ENCODE measurements at regions not wholly inside any gene's neighbourhood (a gene's known extent, or its start where the extent isn't known, plus 50 kb on each side); places are given as distances from the start of the nearest gene placed in this dataset.

DNA sequence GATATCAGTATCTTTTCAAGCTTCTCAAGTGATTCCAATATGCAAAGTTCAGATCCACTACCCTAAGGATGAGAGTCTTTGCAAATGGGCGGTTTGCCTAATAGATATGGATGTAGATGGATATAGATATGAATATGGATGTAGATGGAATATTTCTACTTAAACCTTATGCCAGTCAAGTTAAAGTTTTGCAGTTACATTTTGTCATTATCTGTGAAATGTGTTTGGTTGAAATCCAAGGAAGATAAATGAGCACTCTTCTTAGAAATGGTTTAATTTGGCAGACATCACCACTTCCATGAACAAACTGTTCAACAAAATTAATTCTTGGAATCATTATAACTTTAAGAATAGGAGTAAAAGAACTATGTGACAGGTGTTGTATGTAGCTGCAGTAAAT lies 1066.6 kb downstream of the PCDH18 start:
- TF ChIP-seq, protein P1, sequence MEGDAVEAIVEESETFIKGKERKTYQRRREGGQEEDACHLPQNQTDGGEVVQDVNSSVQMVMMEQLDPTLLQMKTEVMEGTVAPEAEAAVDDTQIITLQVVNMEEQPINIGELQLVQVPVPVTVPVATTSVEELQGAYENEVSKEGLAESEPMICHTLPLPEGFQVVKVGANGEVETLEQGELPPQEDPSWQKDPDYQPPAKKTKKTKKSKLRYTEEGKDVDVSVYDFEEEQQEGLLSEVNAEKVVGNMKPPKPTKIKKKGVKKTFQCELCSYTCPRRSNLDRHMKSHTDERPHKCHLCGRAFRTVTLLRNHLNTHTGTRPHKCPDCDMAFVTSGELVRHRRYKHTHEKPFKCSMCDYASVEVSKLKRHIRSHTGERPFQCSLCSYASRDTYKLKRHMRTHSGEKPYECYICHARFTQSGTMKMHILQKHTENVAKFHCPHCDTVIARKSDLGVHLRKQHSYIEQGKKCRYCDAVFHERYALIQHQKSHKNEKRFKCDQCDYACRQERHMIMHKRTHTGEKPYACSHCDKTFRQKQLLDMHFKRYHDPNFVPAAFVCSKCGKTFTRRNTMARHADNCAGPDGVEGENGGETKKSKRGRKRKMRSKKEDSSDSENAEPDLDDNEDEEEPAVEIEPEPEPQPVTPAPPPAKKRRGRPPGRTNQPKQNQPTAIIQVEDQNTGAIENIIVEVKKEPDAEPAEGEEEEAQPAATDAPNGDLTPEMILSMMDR (conservative IDR thresholded peaks at IDR 0.05; ENCODE audit: low read depth, low read length): no peak
- no peak for TF ChIP-seq EZH2 (IDR thresholded peaks at IDR 0.05; ENCODE audit: borderline replicate concordance, low read depth, low read length, poor library complexity, severe bottlenecking)

Data from A673 (cell line).